ENCODE measurements at regions not wholly inside any gene's neighbourhood (a gene's known extent, or its start where the extent isn't known, plus 50 kb on each side); places are given as distances from the start of the nearest gene placed in this dataset.

GRCh38 chr2:17223211-17223610 is 295.0 kb downstream of the RAD51AP2 start:
- no peak for TF ChIP-seq JUNB (IDR thresholded peaks at IDR 0.05; ENCODE audit: unreplicated experiment)
- no peak for TF ChIP-seq EZH2phosphoT487 (IDR thresholded peaks at IDR 0.05; ENCODE audit: unreplicated experiment)
- TF ChIP-seq, protein P1, sequence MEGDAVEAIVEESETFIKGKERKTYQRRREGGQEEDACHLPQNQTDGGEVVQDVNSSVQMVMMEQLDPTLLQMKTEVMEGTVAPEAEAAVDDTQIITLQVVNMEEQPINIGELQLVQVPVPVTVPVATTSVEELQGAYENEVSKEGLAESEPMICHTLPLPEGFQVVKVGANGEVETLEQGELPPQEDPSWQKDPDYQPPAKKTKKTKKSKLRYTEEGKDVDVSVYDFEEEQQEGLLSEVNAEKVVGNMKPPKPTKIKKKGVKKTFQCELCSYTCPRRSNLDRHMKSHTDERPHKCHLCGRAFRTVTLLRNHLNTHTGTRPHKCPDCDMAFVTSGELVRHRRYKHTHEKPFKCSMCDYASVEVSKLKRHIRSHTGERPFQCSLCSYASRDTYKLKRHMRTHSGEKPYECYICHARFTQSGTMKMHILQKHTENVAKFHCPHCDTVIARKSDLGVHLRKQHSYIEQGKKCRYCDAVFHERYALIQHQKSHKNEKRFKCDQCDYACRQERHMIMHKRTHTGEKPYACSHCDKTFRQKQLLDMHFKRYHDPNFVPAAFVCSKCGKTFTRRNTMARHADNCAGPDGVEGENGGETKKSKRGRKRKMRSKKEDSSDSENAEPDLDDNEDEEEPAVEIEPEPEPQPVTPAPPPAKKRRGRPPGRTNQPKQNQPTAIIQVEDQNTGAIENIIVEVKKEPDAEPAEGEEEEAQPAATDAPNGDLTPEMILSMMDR (conservative IDR thresholded peaks at IDR 0.05; ENCODE audit: low read depth in 2 of 2), result no peak

All from GM23338 (cell line).